ENCODE measurements at regions not wholly inside any gene's neighbourhood (a gene's known extent, or its start where the extent isn't known, plus 50 kb on each side); places are given as distances from the start of the nearest gene placed in this dataset.

- no peak for DNase-seq
Measured at GRCh38 chr10:113423981-113424721, 128.7 kb upstream of the HABP2 start.

GRCh38 chr10:113425008-113425407, 127.8 kb upstream of the HABP2 start:
- no peak for DNase-seq

- DNase-seq: no peak
Measured at GRCh38 chr10:113425541-113425951, 127.3 kb upstream of the HABP2 start.

GRCh38 chr10:113426181-113426877, 126.5 kb upstream of the HABP2 start:
- DNase-seq: no peak

GRCh38 chr10:113427236-113427735, 125.6 kb upstream of the HABP2 start:
- no peak for DNase-seq

GRCh38 chr10:113427811-113428558, 124.9 kb upstream of the HABP2 start:
- DNase-seq: no peak

GRCh38 chr10:113430634-113431397, 122.0 kb upstream of the HABP2 start:
- no peak for DNase-seq

GRCh38 chr10:113431398-113432160, 121.3 kb upstream of the HABP2 start:
- DNase-seq: no peak

GRCh38 chr10:113433711-113434110, 119.1 kb upstream of the HABP2 start:
- no peak for DNase-seq

GRCh38 chr10:113434315-113434714, 118.5 kb upstream of the HABP2 start:
- no peak for DNase-seq

- no peak for DNase-seq
Measured at GRCh38 chr10:113434950-113435349, 117.9 kb upstream of the HABP2 start.

GRCh38 chr10:113435881-113436280, 117.0 kb upstream of the HABP2 start:
- DNase-seq: no peak

GRCh38 chr10:113436851-113437250, 116.0 kb upstream of the HABP2 start:
- no peak for DNase-seq

- DNase-seq: no peak
Measured at GRCh38 chr10:113438652-113439051, 114.2 kb upstream of the HABP2 start.

- DNase-seq: no peak
Measured at GRCh38 chr10:113441220-113441619, 111.6 kb upstream of the HABP2 start.

GRCh38 chr10:113441686-113442270, 111.1 kb upstream of the HABP2 start:
- DNase-seq: no peak

GRCh38 chr10:113442336-113442735, 110.5 kb upstream of the HABP2 start:
- DNase-seq: no peak

GRCh38 chr10:113443141-113443925, 109.5 kb upstream of the HABP2 start:
- no peak for DNase-seq

- no peak for DNase-seq
Measured at GRCh38 chr10:113444766-113445365, 108.0 kb upstream of the HABP2 start.

GRCh38 chr10:113445736-113446135, 107.1 kb upstream of the HABP2 start:
- no peak for DNase-seq

Measured in NCI-H1436 (cell line).